ENCODE measurements at regions not wholly inside any gene's neighbourhood (a gene's known extent, or its start where the extent isn't known, plus 50 kb on each side); places are given as distances from the start of the nearest gene placed in this dataset.

DNA sequence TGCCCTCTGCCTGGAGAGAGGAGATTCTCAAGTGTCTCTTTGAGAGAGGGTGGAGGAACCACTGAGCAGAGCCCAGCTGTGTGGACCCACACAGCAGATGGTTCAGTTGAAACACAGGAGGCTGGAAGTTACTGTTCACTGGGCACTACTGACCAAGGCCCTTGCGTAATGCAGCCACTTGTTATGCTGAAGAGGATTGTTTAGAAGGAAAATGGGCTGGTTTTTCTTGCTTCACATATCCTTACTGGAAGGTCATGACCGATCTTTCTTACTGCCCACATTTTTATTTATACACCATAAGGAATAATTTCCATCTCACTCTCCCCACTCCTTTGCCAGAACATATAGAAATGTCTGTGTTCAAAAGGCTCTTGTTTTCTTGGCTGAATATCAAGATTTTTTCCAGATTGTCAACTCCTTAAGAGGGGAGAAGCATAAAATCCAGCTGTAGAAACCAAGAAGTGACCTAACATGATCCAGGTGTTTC, 375.1 kb upstream of the DDHD1 start:
- no peak for DNase-seq

DNA sequence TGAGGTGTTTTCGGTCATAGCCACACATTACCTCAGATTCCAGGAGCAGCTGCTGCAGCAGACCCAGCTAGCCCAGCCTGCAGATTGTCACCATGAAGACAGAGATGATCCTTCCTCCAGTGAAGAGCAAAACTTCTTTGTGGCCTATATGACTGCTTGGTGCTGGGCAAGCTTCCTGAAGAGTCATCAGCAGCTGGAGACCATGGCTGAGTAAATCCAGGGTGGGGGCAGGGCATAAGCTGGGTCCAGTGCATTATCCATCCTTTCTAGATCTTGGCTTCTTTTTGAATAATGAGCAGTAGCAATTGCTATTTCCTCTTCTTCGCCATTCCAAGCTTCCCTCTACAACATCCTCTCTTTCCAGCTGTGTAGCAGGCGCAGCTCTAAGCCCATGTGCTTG, 373.1 kb upstream of the DDHD1 start:
- H3K27me3 ChIP-seq (ENCODE audit: insufficient read depth, low read depth) = no peaks in the 10 kb centered on the region
- H3K79me2 ChIP-seq (ENCODE audit: low read depth) = no peaks in the 10 kb centered on the region
- no peak for DNase-seq
- H3K9me3 ChIP-seq (ENCODE audit: insufficient read depth, low read depth) = no peaks in the 10 kb centered on the region
- H3K36me3 ChIP-seq (ENCODE audit: low read depth) = no peaks in the 10 kb centered on the region
- H3F3A ChIP-seq (ENCODE audit: insufficient read depth, low read depth) = no peaks in the 10 kb centered on the region
- no peaks in the 10 kb centered on the region for H4K20me1 ChIP-seq (ENCODE audit: insufficient read depth)
- no peak overlapping the region for H3K4me2 ChIP-seq
- H3K9me2 ChIP-seq (ENCODE audit: insufficient read depth) = no peaks in the 10 kb centered on the region
- no peaks in the 10 kb centered on the region for H3K4me1 ChIP-seq (replicated peaks; ENCODE audit: insufficient read depth)
- H3K27ac ChIP-seq = no peak overlapping the region
- no peak overlapping the region for H3K4me3 ChIP-seq
- intact Hi-C loops (cut with micrococcal nuclease; ENCODE audit: unreplicated experiment) = no loop called here
- no TSS peak for BruUV-seq (replicated peaks)
- ChIA-PET POLR2A (ENCODE audit: unreplicated experiment) (no interaction called here), CTCF (no interaction called here)
- H2AFZ ChIP-seq = no peak overlapping the region
- TF ChIP-seq EZH2 (IDR thresholded peaks at IDR 0.05; ENCODE audit: low read depth) = no peak
- TF ChIP-seq, protein P1, sequence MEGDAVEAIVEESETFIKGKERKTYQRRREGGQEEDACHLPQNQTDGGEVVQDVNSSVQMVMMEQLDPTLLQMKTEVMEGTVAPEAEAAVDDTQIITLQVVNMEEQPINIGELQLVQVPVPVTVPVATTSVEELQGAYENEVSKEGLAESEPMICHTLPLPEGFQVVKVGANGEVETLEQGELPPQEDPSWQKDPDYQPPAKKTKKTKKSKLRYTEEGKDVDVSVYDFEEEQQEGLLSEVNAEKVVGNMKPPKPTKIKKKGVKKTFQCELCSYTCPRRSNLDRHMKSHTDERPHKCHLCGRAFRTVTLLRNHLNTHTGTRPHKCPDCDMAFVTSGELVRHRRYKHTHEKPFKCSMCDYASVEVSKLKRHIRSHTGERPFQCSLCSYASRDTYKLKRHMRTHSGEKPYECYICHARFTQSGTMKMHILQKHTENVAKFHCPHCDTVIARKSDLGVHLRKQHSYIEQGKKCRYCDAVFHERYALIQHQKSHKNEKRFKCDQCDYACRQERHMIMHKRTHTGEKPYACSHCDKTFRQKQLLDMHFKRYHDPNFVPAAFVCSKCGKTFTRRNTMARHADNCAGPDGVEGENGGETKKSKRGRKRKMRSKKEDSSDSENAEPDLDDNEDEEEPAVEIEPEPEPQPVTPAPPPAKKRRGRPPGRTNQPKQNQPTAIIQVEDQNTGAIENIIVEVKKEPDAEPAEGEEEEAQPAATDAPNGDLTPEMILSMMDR (conservative IDR thresholded peaks at IDR 0.05) = no peak

More for the DNA sequence above, 375.1 kb upstream of the DDHD1 start:
- H3K79me2 ChIP-seq (ENCODE audit: low read depth) = no peaks in the 10 kb centered on the region
- POLR2A ChIA-PET (ENCODE audit: unreplicated experiment) = no interaction called here
- no peak overlapping the region for H2AFZ ChIP-seq
- intact Hi-C loops (cut with micrococcal nuclease; ENCODE audit: unreplicated experiment) = no loop called here
- no TSS peak for BruUV-seq (replicated peaks)
- no peaks in the 10 kb centered on the region for H3K36me3 ChIP-seq (ENCODE audit: low read depth)
- no peaks in the 10 kb centered on the region for H3K9me3 ChIP-seq (ENCODE audit: insufficient read depth, low read depth)
- H3K4me3 ChIP-seq = no peak overlapping the region
- no peaks in the 10 kb centered on the region for H4K20me1 ChIP-seq (ENCODE audit: insufficient read depth)
- CTCF ChIA-PET = no interaction called here
- H3F3A ChIP-seq (ENCODE audit: insufficient read depth, low read depth) = no peaks in the 10 kb centered on the region
- TF ChIP-seq, protein P1 (conservative IDR thresholded peaks at IDR 0.05) = no peak
- no peak for TF ChIP-seq EZH2 (IDR thresholded peaks at IDR 0.05; ENCODE audit: low read depth)
- H3K9me2 ChIP-seq (ENCODE audit: insufficient read depth) = 0 out of 2 replicates have a peak, but pooled peaks cover 4% of the 10 kb centered on the region
- no peak overlapping the region for H3K27ac ChIP-seq
- no peaks in the 10 kb centered on the region for H3K27me3 ChIP-seq (ENCODE audit: insufficient read depth, low read depth)
- no peaks in the 10 kb centered on the region for H3K4me1 ChIP-seq (replicated peaks; ENCODE audit: insufficient read depth)
- H3K4me2 ChIP-seq = no peak overlapping the region

- ChIA-PET POLR2A (ENCODE audit: unreplicated experiment) (no interaction called here), CTCF (no interaction called here)
- no peak overlapping the region for H3K4me3 ChIP-seq
- H3K4me2 ChIP-seq = no peak overlapping the region
- BruUV-seq (replicated peaks) = no TSS peak
- no peak for DNase-seq
- no peaks in the 10 kb centered on the region for H4K20me1 ChIP-seq (ENCODE audit: insufficient read depth)
- no peaks in the 10 kb centered on the region for H3K27me3 ChIP-seq (ENCODE audit: insufficient read depth, low read depth)
- H3K27ac ChIP-seq = no peak overlapping the region
- no peaks in the 10 kb centered on the region for H3K36me3 ChIP-seq (ENCODE audit: low read depth)
- H2AFZ ChIP-seq = no peak overlapping the region
- intact Hi-C loops (cut with micrococcal nuclease; ENCODE audit: unreplicated experiment) = no loop called here
- H3F3A ChIP-seq (ENCODE audit: insufficient read depth, low read depth) = no peaks in the 10 kb centered on the region
- no peaks in the 10 kb centered on the region for H3K79me2 ChIP-seq (ENCODE audit: low read depth)
- H3K9me3 ChIP-seq (ENCODE audit: insufficient read depth, low read depth) = no peaks in the 10 kb centered on the region
- TF ChIP-seq EZH2 (IDR thresholded peaks at IDR 0.05; ENCODE audit: low read depth) = no peak
- TF ChIP-seq, protein P1 (conservative IDR thresholded peaks at IDR 0.05) = no peak
- no peaks in the 10 kb centered on the region for H3K4me1 ChIP-seq (replicated peaks; ENCODE audit: insufficient read depth)
- H3K9me2 ChIP-seq (ENCODE audit: insufficient read depth) = no peaks in the 10 kb centered on the region
Observed at GRCh38 chr14:53525608-53526007, 372.5 kb upstream of the DDHD1 start.
